ENCODE measurements at regions not wholly inside any gene's neighbourhood (a gene's known extent, or its start where the extent isn't known, plus 50 kb on each side); places are given as distances from the start of the nearest gene placed in this dataset.

- WGBS, 2 donors: 87 to 95% methylated on average over 2 of the region's 2 CpGs
- H3K9me3 ChIP-seq: no peaks in the 10 kb centered on the region
- H3K27me3 ChIP-seq: no peaks in the 10 kb centered on the region
- H3K4me3 ChIP-seq: no peak overlapping the region
- intact Hi-C loops (cut with DNase I): no loop called here
- TF ChIP-seq CTCF (IDR thresholded peaks at IDR 0.05) (no peak), POLR2A (IDR thresholded peaks at IDR 0.05) (no peak)
- H3K4me1 ChIP-seq: peaks cover 5% of the 10 kb centered on the region
- no peak for ATAC-seq
- H3K27ac ChIP-seq: no peak overlapping the region
- no peak for DNase-seq
- H3K36me3 ChIP-seq (replicated peaks in 1 of 2; ENCODE audit: insufficient read depth in 1 of 2, low read depth in 2 of 2): no peaks in the 10 kb centered on the region
Observed at GRCh38 chr14:87169362-87169761, 823.6 kb downstream of the GALC start.

- TF ChIP-seq CTCF (IDR thresholded peaks at IDR 0.05) (no peak), POLR2A (IDR thresholded peaks at IDR 0.05) (no peak)
- H3K9me3 ChIP-seq: no peaks in the 10 kb centered on the region
- DNase-seq (peak in 3 of 4 donors; percentile 32 to 72 (median 64)), ATAC-seq (peak; percentile 81)
- no peaks in the 10 kb centered on the region for H3K36me3 ChIP-seq (replicated peaks in 1 of 2; ENCODE audit: insufficient read depth in 1 of 2, low read depth in 2 of 2)
- H3K27me3 ChIP-seq: no peaks in the 10 kb centered on the region
- peak overlapping the region in 1 of 4 donors; percentile 38 for H3K27ac ChIP-seq
- WGBS, 2 donors: 18 to 20% methylated on average over 4 of the region's 4 CpGs
- H3K4me3 ChIP-seq: no peak overlapping the region
- intact Hi-C loops (cut with DNase I): no loop called here
- peaks cover 9% of the 10 kb centered on the region for H3K4me1 ChIP-seq
Observed at GRCh38 chr14:87161502-87161901, 831.5 kb downstream of the GALC start.

GRCh38 chr14:87160989-87161388 lies 832.0 kb downstream of the GALC start:
- ATAC-seq (no peak), DNase-seq (no peak)
- TF ChIP-seq CTCF (IDR thresholded peaks at IDR 0.05): no peak
- TF ChIP-seq POLR2A (IDR thresholded peaks at IDR 0.05): no peak
- no peaks in the 10 kb centered on the region for H3K36me3 ChIP-seq (replicated peaks in 1 of 2; ENCODE audit: insufficient read depth in 1 of 2, low read depth in 2 of 2)
- H3K27me3 ChIP-seq: no peaks in the 10 kb centered on the region
- peaks cover 9% of the 10 kb centered on the region for H3K4me1 ChIP-seq
- H3K4me3 ChIP-seq: no peak overlapping the region
- WGBS, 2 donors: 24 to 41% methylated on average over 2 of the region's 2 CpGs
- H3K9me3 ChIP-seq: no peaks in the 10 kb centered on the region
- intact Hi-C loops (cut with DNase I): no loop called here
- H3K27ac ChIP-seq: peak overlapping the region in 1 of 4 donors; percentile 38

DNA sequence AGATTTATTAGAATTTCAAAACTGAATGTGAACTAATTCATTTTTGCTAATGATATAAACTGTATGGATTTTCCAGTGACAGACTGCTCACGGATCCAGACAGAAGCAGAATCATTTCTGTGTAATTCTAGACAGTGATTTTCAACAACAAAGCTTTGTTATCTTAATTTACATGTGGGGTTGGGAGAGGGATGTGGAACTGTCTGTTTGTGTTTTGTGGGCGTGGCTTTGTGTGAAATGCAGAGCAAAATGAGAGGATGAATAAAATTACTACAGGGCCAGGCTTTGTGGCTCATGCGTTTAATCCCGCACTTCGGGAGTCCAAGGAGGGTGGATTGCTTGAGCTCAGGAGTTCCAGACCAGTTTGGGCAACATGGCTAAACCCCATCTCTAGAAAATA lies 834.7 kb downstream of the GALC start:
- intact Hi-C loops (cut with DNase I): no loop called here

More for the DNA sequence above, 834.7 kb downstream of the GALC start:
- Histone ChIP-seq H3K4me3 (no peak overlapping the region), H3K27ac (no peak overlapping the region), H3K4me1 (peaks cover 9% of the 10 kb centered on the region), H3K9me3 (no peaks in the 10 kb centered on the region), H3K36me3 (replicated peaks in 1 of 2; ENCODE audit: insufficient read depth in 1 of 2, low read depth in 2 of 2) (no peaks in the 10 kb centered on the region), H3K27me3 (no peaks in the 10 kb centered on the region)
- WGBS, 2 donors: 73 to 74% methylated on average over 5 of the region's 5 CpGs
- TF ChIP-seq POLR2A (IDR thresholded peaks at IDR 0.05) (no peak), CTCF (IDR thresholded peaks at IDR 0.05) (no peak)
- no peak for DNase-seq
- ATAC-seq: no peak

Measured in body of pancreas (tissue), 4 donors.